ENCODE measurements at regions not wholly inside any gene's neighbourhood (a gene's known extent, or its start where the extent isn't known, plus 50 kb on each side); places are given as distances from the start of the nearest gene placed in this dataset.

DNA sequence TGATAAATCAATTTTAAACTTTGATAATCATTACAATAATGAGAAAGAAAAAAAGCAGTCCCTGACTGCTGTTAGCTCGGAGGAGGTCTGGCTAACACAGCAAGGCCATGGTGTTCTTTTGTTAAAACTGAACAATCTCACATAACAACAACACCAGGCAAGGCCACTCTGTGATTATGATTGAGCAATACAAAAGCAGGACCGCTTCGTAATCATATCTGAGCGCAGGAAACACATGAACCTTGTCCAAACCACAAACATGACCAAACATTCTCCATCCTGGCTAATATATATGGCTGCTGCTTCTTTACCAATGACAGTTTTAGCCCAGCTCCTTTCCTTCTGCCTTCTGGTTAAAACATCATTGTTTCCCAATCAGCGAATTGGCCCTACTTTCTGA lies 76.8 kb upstream of the DDX53 start:
- no peaks in the 10 kb centered on the region for H3K27me3 ChIP-seq (ENCODE audit: insufficient read depth, low read depth, low read length)
- no peaks in the 10 kb centered on the region for H4K20me1 ChIP-seq (ENCODE audit: insufficient read depth)
- H3K9me3 ChIP-seq (ENCODE audit: low read length): no peaks in the 10 kb centered on the region
- TF ChIP-seq EP300 (conservative IDR thresholded peaks at IDR 0.05; ENCODE audit: poor library complexity, severe bottlenecking) (no peak), SMC3 (conservative IDR thresholded peaks at IDR 0.05; ENCODE audit: poor library complexity) (no peak)
- H3K4me2 ChIP-seq (ENCODE audit: low read length): no peak overlapping the region
- no peak overlapping the region for H3K4me3 ChIP-seq (ENCODE audit: low read length)
- no peaks in the 10 kb centered on the region for H3K79me2 ChIP-seq (replicated peaks; ENCODE audit: insufficient read depth, low read length)
- no peak overlapping the region for H3K27ac ChIP-seq (ENCODE audit: low read length)
- no peak overlapping the region for H3K9ac ChIP-seq (ENCODE audit: low read length)
- H2AFZ ChIP-seq (ENCODE audit: low read depth, low read length): no peak overlapping the region
- H3K36me3 ChIP-seq (ENCODE audit: insufficient read depth, low read length): no peaks in the 10 kb centered on the region
- no peaks in the 10 kb centered on the region for H3K9me2 ChIP-seq (ENCODE audit: insufficient read depth, low read length)
- H3F3A ChIP-seq (ENCODE audit: insufficient read depth, low read length, poor library complexity, severe bottlenecking): no peaks in the 10 kb centered on the region

DNA sequence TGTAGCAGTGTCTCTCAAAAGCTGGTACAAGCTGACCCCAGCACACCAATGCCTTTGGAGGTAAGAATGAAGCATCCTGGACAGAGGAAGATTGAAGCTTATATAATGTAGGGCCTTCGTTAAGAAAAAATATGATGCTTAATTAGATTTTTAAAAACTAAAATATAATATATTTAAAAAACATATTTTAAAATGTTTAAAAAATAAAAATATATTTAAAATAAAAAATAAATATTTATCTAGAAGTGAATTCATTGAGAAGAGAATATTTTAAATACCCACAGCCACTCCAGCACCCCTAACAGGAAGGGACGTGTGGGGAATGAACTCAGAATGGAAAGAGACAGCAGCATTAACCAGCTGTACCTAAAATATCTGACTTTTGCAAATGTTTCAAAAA lies 65.1 kb upstream of the DDX53 start:
- Histone ChIP-seq H3F3A (ENCODE audit: insufficient read depth, low read length, poor library complexity, severe bottlenecking) (no peaks in the 10 kb centered on the region), H3K9me3 (ENCODE audit: low read length) (no peaks in the 10 kb centered on the region), H2AFZ (ENCODE audit: low read depth, low read length) (no peak overlapping the region), H3K36me3 (ENCODE audit: insufficient read depth, low read length) (no peaks in the 10 kb centered on the region), H3K27me3 (ENCODE audit: insufficient read depth, low read depth, low read length) (no peaks in the 10 kb centered on the region), H3K4me3 (ENCODE audit: low read length) (no peak overlapping the region), H3K9me2 (ENCODE audit: insufficient read depth, low read length) (no peaks in the 10 kb centered on the region), H3K79me2 (replicated peaks; ENCODE audit: insufficient read depth, low read length) (no peaks in the 10 kb centered on the region), H3K27ac (ENCODE audit: low read length) (no peak overlapping the region), H3K4me2 (ENCODE audit: low read length) (no peak overlapping the region), H4K20me1 (ENCODE audit: insufficient read depth) (no peaks in the 10 kb centered on the region), H3K9ac (ENCODE audit: low read length) (no peak overlapping the region)
- TF ChIP-seq SMC3 (conservative IDR thresholded peaks at IDR 0.05; ENCODE audit: poor library complexity): no peak
- no peak for TF ChIP-seq MXI1 (conservative IDR thresholded peaks at IDR 0.05; ENCODE audit: poor library complexity, severe bottlenecking)
- TF ChIP-seq, protein P1, sequence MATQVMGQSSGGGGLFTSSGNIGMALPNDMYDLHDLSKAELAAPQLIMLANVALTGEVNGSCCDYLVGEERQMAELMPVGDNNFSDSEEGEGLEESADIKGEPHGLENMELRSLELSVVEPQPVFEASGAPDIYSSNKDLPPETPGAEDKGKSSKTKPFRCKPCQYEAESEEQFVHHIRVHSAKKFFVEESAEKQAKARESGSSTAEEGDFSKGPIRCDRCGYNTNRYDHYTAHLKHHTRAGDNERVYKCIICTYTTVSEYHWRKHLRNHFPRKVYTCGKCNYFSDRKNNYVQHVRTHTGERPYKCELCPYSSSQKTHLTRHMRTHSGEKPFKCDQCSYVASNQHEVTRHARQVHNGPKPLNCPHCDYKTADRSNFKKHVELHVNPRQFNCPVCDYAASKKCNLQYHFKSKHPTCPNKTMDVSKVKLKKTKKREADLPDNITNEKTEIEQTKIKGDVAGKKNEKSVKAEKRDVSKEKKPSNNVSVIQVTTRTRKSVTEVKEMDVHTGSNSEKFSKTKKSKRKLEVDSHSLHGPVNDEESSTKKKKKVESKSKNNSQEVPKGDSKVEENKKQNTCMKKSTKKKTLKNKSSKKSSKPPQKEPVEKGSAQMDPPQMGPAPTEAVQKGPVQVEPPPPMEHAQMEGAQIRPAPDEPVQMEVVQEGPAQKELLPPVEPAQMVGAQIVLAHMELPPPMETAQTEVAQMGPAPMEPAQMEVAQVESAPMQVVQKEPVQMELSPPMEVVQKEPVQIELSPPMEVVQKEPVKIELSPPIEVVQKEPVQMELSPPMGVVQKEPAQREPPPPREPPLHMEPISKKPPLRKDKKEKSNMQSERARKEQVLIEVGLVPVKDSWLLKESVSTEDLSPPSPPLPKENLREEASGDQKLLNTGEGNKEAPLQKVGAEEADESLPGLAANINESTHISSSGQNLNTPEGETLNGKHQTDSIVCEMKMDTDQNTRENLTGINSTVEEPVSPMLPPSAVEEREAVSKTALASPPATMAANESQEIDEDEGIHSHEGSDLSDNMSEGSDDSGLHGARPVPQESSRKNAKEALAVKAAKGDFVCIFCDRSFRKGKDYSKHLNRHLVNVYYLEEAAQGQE (IDR thresholded peaks at IDR 0.05; ENCODE audit: borderline replicate concordance): no peak
- TF ChIP-seq RAD21 (conservative IDR thresholded peaks at IDR 0.05): no peak
- no peak for TF ChIP-seq EP300 (conservative IDR thresholded peaks at IDR 0.05; ENCODE audit: poor library complexity, severe bottlenecking)
- TF ChIP-seq TAF1 (IDR thresholded peaks at IDR 0.05; ENCODE audit: low read depth): no peak
- TF ChIP-seq POLR2AphosphoS5 (IDR thresholded peaks at IDR 0.05): no peak
- TF ChIP-seq, protein P2, sequence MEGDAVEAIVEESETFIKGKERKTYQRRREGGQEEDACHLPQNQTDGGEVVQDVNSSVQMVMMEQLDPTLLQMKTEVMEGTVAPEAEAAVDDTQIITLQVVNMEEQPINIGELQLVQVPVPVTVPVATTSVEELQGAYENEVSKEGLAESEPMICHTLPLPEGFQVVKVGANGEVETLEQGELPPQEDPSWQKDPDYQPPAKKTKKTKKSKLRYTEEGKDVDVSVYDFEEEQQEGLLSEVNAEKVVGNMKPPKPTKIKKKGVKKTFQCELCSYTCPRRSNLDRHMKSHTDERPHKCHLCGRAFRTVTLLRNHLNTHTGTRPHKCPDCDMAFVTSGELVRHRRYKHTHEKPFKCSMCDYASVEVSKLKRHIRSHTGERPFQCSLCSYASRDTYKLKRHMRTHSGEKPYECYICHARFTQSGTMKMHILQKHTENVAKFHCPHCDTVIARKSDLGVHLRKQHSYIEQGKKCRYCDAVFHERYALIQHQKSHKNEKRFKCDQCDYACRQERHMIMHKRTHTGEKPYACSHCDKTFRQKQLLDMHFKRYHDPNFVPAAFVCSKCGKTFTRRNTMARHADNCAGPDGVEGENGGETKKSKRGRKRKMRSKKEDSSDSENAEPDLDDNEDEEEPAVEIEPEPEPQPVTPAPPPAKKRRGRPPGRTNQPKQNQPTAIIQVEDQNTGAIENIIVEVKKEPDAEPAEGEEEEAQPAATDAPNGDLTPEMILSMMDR (IDR thresholded peaks at IDR 0.05; ENCODE audit: poor library complexity, severe bottlenecking): no peak
- TF ChIP-seq EZH2 (IDR thresholded peaks at IDR 0.05; ENCODE audit: borderline replicate concordance, insufficient read depth, low read length, poor library complexity, severe bottlenecking): no peak

DNA sequence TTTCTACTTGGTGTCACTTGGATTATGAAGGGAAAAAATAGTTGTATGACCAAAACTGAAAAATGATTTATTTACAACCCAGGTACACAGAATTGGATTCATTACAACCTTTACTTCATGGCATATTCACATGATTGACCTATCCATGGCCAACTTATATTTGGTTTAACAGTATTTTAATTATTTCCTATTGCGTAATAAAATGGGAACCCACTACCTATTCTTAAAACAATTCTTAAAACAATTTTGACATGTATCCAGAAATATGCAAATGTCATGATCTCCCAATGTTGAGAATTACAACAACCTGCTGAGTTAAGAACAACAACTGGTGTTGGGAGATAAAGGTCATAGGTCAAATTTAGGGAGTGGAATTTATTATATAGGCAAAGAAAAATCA lies 54.8 kb upstream of the DDX53 start:
- TF ChIP-seq RAD21 (conservative IDR thresholded peaks at IDR 0.05): no peak
- no peak for TF ChIP-seq EP300 (conservative IDR thresholded peaks at IDR 0.05; ENCODE audit: poor library complexity, severe bottlenecking)
- no peak for TF ChIP-seq SMC3 (conservative IDR thresholded peaks at IDR 0.05; ENCODE audit: poor library complexity)
- TF ChIP-seq, protein P2 (IDR thresholded peaks at IDR 0.05; ENCODE audit: poor library complexity, severe bottlenecking): no peak
- TF ChIP-seq TAF1 (IDR thresholded peaks at IDR 0.05; ENCODE audit: low read depth): no peak
- TF ChIP-seq MXI1 (conservative IDR thresholded peaks at IDR 0.05; ENCODE audit: poor library complexity, severe bottlenecking): no peak
- no peak for TF ChIP-seq EZH2 (IDR thresholded peaks at IDR 0.05; ENCODE audit: borderline replicate concordance, insufficient read depth, low read length, poor library complexity, severe bottlenecking)
- TF ChIP-seq POLR2AphosphoS5 (IDR thresholded peaks at IDR 0.05): no peak
- TF ChIP-seq, protein P1 (IDR thresholded peaks at IDR 0.05; ENCODE audit: borderline replicate concordance): no peak
- Histone ChIP-seq H3K4me3 (ENCODE audit: low read length) (no peak overlapping the region), H3K27ac (ENCODE audit: low read length) (no peak overlapping the region), H3K79me2 (replicated peaks; ENCODE audit: insufficient read depth, low read length) (no peaks in the 10 kb centered on the region), H3F3A (ENCODE audit: insufficient read depth, low read length, poor library complexity, severe bottlenecking) (no peaks in the 10 kb centered on the region), H3K9me3 (ENCODE audit: low read length) (no peaks in the 10 kb centered on the region), H3K27me3 (ENCODE audit: insufficient read depth, low read depth, low read length) (no peaks in the 10 kb centered on the region), H4K20me1 (ENCODE audit: insufficient read depth) (no peaks in the 10 kb centered on the region), H3K9ac (ENCODE audit: low read length) (no peak overlapping the region), H2AFZ (ENCODE audit: low read depth, low read length) (no peak overlapping the region), H3K36me3 (ENCODE audit: insufficient read depth, low read length) (no peaks in the 10 kb centered on the region), H3K9me2 (ENCODE audit: insufficient read depth, low read length) (no peaks in the 10 kb centered on the region), H3K4me2 (ENCODE audit: low read length) (no peak overlapping the region)

Data from neural cell (in vitro differentiated cells).